A673 (cell line): ENCODE measurements at regions not wholly inside any gene's neighbourhood (a gene's known extent, or its start where the extent isn't known, plus 50 kb on each side); places are given as distances from the start of the nearest gene placed in this dataset.

Experiments
- BruUV-seq: library from RNA; stranded (reverse); fragments of 400-500 nt; replicated peaks from 2 replicates; lab custom pipeline; 2021; lab: Mats Ljungman, UMichigan
- CTCF ChIA-PET: fragments of 300-600 bp; sonication (Branson Sonifier 250); formaldehyde crosslinking; loops from one replicate; lab custom pipeline; 2022; ENCODE audit warnings: antibody characterized with exemption; lab: Charles Lee
- POLR2A ChIA-PET: fragments of 300-600 bp; sonication (Branson Sonifier 250); formaldehyde crosslinking; loops from one replicate; lab custom pipeline; 2022; ENCODE audit warnings: antibody characterized with exemption; ENCODE audit not compliant: low non-redundant PET; lab: Charles Lee
- DNase-seq: peaks from one replicate; pipeline ENCODE4 v3.0.0-alpha.2; 2015; ENCODE audit warnings: low spot score
- H3K27ac ChIP-seq: fragments of 200-600 bp; sonication (generic); 2 replicates; pipeline ENCODE4 v1.5.1; 2016; ENCODE audit warnings: mixed run types, low read depth, mild to moderate bottlenecking, mixed read lengths, antibody characterized with exemption, low read length; ENCODE audit not compliant: poor library complexity, severe bottlenecking
- H3K27me3 ChIP-seq: fragments of 200-600 bp; sonication (generic); replicated peaks from 2 replicates; pipeline ENCODE4 v1.6.1; 2017; ENCODE audit warnings: mixed run types, low read depth, mild to moderate bottlenecking, mixed read lengths, antibody characterized with exemption, low read length; ENCODE audit not compliant: insufficient read depth, poor library complexity
- H3K36me3 ChIP-seq: fragments of 200-600 bp; sonication (generic); 2 replicates; pipeline ENCODE4 v1.6.1; 2016; ENCODE audit warnings: mixed run types, mild to moderate bottlenecking, mixed read lengths, antibody characterized with exemption, low read length; ENCODE audit not compliant: insufficient read depth, poor library complexity, severe bottlenecking
- H3K4me1 ChIP-seq: fragments of 200-600 bp; sonication (generic); 2 replicates; pipeline ENCODE4 v1.6.1; 2017; ENCODE audit warnings: mixed run types, mild to moderate bottlenecking, mixed read lengths, antibody characterized with exemption, low read length; ENCODE audit not compliant: insufficient read depth, poor library complexity, severe bottlenecking
- H3K4me3 ChIP-seq: fragments of 200-600 bp; sonication (generic); 2 replicates; pipeline ENCODE4 v1.5.1; 2016; ENCODE audit warnings: low read depth, mixed run types, mild to moderate bottlenecking, mixed read lengths, low read length; ENCODE audit not compliant: poor library complexity, severe bottlenecking
- H3K9me3 ChIP-seq: fragments of 200-600 bp; sonication (generic); 2 replicates; pipeline ENCODE4 v1.6.1; 2016; ENCODE audit warnings: mixed run types, low read depth, mild to moderate bottlenecking, mixed read lengths, antibody characterized with exemption, low read length; ENCODE audit not compliant: poor library complexity, severe bottlenecking
- CTCF ChIP-seq: fragments of 300-800, 200-600 bp; sonication (generic); conservative IDR thresholded peaks from 2 replicates; pipeline ENCODE4 v1.5.1; 2017; ENCODE audit warnings: low read depth, mild to moderate bottlenecking, antibody characterized with exemption, low read length, moderate library complexity, mixed read lengths
- EZH2 ChIP-seq: fragments of 200-600 bp; sonication (generic); IDR thresholded peaks from 2 replicates; pipeline ENCODE4 v1.6.1; 2017; ENCODE audit warnings: borderline replicate concordance, low read depth, mild to moderate bottlenecking, mixed read lengths, antibody characterized with exemption, low read length; ENCODE audit not compliant: poor library complexity, severe bottlenecking
- intact Hi-C: fragments of 100-400 bp; cut with micrococcal nuclease; formaldehyde crosslinking; loops from one replicate; pipeline ENCODE4 v1.10.0; 2022; ENCODE audit not compliant: unreplicated experiment

- TF ChIP-seq CTCF, result peak; percentile 86
- no peak for TF ChIP-seq EZH2
- Histone ChIP-seq H3K4me1 (no peaks in the 10 kb centered on the region), H3K9me3 (no peaks in the 10 kb centered on the region), H3K27me3 (peaks cover 7% of the 10 kb centered on the region), H3K36me3 (no peaks in the 10 kb centered on the region), H3K27ac (no peak overlapping the region), H3K4me3 (no peak overlapping the region)
- ChIA-PET CTCF (interaction anchor here (0.7 to 1.9 kb wide), 2 partner anchors 12 to 326 kb away, joined by 3 to 6 read pairs; no protein-coding TSS in a partner anchor), POLR2A (no interaction called here)
- intact Hi-C loops, result loop anchor here (2.0 kb wide), 2 partner anchors 326 to 398 kb away; no protein-coding TSS in a partner anchor
- DNase-seq, result peak; percentile 75
- BruUV-seq, result no TSS peak
Measured at GRCh38 chr14:25132732-25133422, 82.9 kb upstream of the STXBP6 start.

GRCh38 chr14:25132094-25132493 lies 82.1 kb upstream of the STXBP6 start:
- ChIA-PET POLR2A (no interaction called here), CTCF (interaction anchor here (1.9 kb wide), 1 partner anchor 326 kb away, joined by 6 read pairs; no protein-coding TSS in a partner anchor)
- H3K4me1 ChIP-seq, result no peaks in the 10 kb centered on the region
- no peak overlapping the region for H3K27ac ChIP-seq
- H3K4me3 ChIP-seq, result no peak overlapping the region
- intact Hi-C loops, result loop anchor here (2.0 kb wide), 2 partner anchors 325 to 397 kb away; no protein-coding TSS in a partner anchor
- TF ChIP-seq EZH2, result no peak
- TF ChIP-seq CTCF, result no peak
- H3K9me3 ChIP-seq, result no peaks in the 10 kb centered on the region
- no peaks in the 10 kb centered on the region for H3K36me3 ChIP-seq
- DNase-seq, result no peak
- BruUV-seq, result no TSS peak
- H3K27me3 ChIP-seq, result peaks cover 7% of the 10 kb centered on the region

GRCh38 chr14:25122843-25123242 lies 72.9 kb upstream of the STXBP6 start:
- Histone ChIP-seq H3K36me3 (no peaks in the 10 kb centered on the region), H3K27me3 (no peaks in the 10 kb centered on the region), H3K4me1 (no peaks in the 10 kb centered on the region), H3K27ac (no peak overlapping the region), H3K9me3 (no peaks in the 10 kb centered on the region), H3K4me3 (no peak overlapping the region)
- BruUV-seq, result no TSS peak
- DNase-seq, result no peak
- intact Hi-C loops, result no loop called here
- no peak for TF ChIP-seq CTCF
- no peak for TF ChIP-seq EZH2
- POLR2A ChIA-PET, result no interaction called here
- CTCF ChIA-PET, result interaction anchor here (0.6 to 0.7 kb wide), 2 partner anchors 53 to 603 kb away, joined by 3 to 5 read pairs; no protein-coding TSS in a partner anchor
